SU-DHL-6 (cell line): ENCODE measurements at regions not wholly inside any gene's neighbourhood (a gene's known extent, or its start where the extent isn't known, plus 50 kb on each side); places are given as distances from the start of the nearest gene placed in this dataset.

Source experiments
- EZH2phosphoT487 ChIP-seq: fragments of 200-600 bp; sonication (generic), shearing (Covaris generic); conservative IDR thresholded peaks from 2 replicates; pipeline ENCODE4 v1.6.1; 2018; ENCODE audit warnings: mild to moderate bottlenecking, antibody characterized with exemption, low read length, moderate library complexity, mixed read lengths
- TF ChIP-seq, protein P1 (sequence below): fragments of 200-600 bp; sonication (generic); IDR thresholded peaks from one replicate; pipeline ENCODE4 v1.5.1; 2017; ENCODE audit warnings: antibody characterized with exemption, mild to moderate bottlenecking, low read length, moderate library complexity; ENCODE audit not compliant: insufficient read depth, poor library complexity, severe bottlenecking

DNA sequence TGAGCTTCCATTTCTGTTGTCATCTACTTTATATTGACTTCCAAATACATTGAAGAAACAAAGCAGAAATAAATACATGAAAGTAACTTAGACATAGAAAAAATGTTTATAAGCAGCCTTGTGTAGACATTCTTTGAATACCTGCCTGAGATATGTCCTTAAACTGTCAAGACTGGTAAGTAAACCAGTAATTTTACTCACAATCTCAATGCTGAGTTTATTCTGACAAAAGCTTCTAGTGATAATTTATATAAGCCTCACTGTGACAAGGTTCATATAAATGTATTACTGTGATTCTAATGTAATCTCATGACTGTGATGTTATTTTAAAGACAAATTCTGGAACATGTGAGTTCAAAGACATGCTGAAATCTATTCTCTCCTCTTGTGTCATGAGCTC, 516.7 kb upstream of the B3GALT2 start:
- TF ChIP-seq, protein P1, sequence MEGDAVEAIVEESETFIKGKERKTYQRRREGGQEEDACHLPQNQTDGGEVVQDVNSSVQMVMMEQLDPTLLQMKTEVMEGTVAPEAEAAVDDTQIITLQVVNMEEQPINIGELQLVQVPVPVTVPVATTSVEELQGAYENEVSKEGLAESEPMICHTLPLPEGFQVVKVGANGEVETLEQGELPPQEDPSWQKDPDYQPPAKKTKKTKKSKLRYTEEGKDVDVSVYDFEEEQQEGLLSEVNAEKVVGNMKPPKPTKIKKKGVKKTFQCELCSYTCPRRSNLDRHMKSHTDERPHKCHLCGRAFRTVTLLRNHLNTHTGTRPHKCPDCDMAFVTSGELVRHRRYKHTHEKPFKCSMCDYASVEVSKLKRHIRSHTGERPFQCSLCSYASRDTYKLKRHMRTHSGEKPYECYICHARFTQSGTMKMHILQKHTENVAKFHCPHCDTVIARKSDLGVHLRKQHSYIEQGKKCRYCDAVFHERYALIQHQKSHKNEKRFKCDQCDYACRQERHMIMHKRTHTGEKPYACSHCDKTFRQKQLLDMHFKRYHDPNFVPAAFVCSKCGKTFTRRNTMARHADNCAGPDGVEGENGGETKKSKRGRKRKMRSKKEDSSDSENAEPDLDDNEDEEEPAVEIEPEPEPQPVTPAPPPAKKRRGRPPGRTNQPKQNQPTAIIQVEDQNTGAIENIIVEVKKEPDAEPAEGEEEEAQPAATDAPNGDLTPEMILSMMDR: no peak
- no peak for TF ChIP-seq EZH2phosphoT487
